H9 (cell line): ENCODE measurements at regions not wholly inside any gene's neighbourhood (a gene's known extent, or its start where the extent isn't known, plus 50 kb on each side); places are given as distances from the start of the nearest gene placed in this dataset.

ENCODE experiments used
- DNase-seq: peaks from one replicate; pipeline ENCODE4 v3.0.0-alpha.2; 2017
- H2AFZ ChIP-seq: one replicate; pipeline ENCODE4 v1.6.1; 2013; ENCODE audit warnings: mild to moderate bottlenecking, low read length, control low read depth, moderate library complexity
- H2AK5ac ChIP-seq: 2 replicates; pipeline ENCODE4 v1.6.1; 2013; ENCODE audit warnings: low read length, control low read depth, mixed read lengths; ENCODE audit not compliant: insufficient read length
- H2BK120ac ChIP-seq: one replicate; pipeline ENCODE4 v1.6.1; 2013; ENCODE audit warnings: low read depth, mild to moderate bottlenecking, low read length, control low read depth, inconsistent platforms; ENCODE audit not compliant: poor library complexity, severe bottlenecking
- H2BK12ac ChIP-seq: 2 replicates; pipeline ENCODE4 v1.6.1; 2013; ENCODE audit warnings: low read length, control low read depth, mixed read lengths, low read depth; ENCODE audit not compliant: insufficient read length
- H2BK15ac ChIP-seq: 2 replicates; pipeline ENCODE4 v1.6.1; 2013; ENCODE audit warnings: low read depth, low read length, control low read depth
- H2BK20ac ChIP-seq: one replicate; pipeline ENCODE4 v1.6.1; 2013; ENCODE audit warnings: low read depth, mild to moderate bottlenecking, low read length, control low read depth, inconsistent platforms; ENCODE audit not compliant: poor library complexity, severe bottlenecking
- H2BK5ac ChIP-seq: 2 replicates; pipeline ENCODE4 v1.6.1; 2013; ENCODE audit warnings: low read length, control low read depth, mixed read lengths; ENCODE audit not compliant: insufficient read length
- H3K14ac ChIP-seq: 2 replicates; pipeline ENCODE4 v1.6.1; 2013; ENCODE audit warnings: low read length, control low read depth; ENCODE audit not compliant: insufficient read depth
- H3K18ac ChIP-seq: 2 replicates; pipeline ENCODE4 v1.6.1; 2013; ENCODE audit warnings: low read depth, mild to moderate bottlenecking, mixed read lengths, low read length, control low read depth; ENCODE audit not compliant: insufficient read length
- H3K23ac ChIP-seq: 2 replicates; pipeline ENCODE4 v1.6.1; 2013; ENCODE audit warnings: low read length, control low read depth, mixed read lengths, low read depth; ENCODE audit not compliant: insufficient read length
- H3K23me2 ChIP-seq: 2 replicates; pipeline ENCODE4 v1.6.1; 2013; ENCODE audit warnings: low read depth, mild to moderate bottlenecking, mixed read lengths, low read length, control low read depth; ENCODE audit not compliant: insufficient read length, poor library complexity, severe bottlenecking
- H3K27ac ChIP-seq: 2 replicates; pipeline ENCODE4 v1.5.1; 2013; ENCODE audit warnings: low read length, control low read depth, mixed read lengths, low read depth; ENCODE audit not compliant: insufficient read length
- H3K27me3 ChIP-seq: 2 replicates; pipeline ENCODE4 v1.6.1; 2013; ENCODE audit warnings: low read length, control low read depth, inconsistent platforms; ENCODE audit not compliant: insufficient read depth
- H3K4ac ChIP-seq: 2 replicates; pipeline ENCODE4 v1.6.1; 2013; ENCODE audit warnings: low read depth, mild to moderate bottlenecking, control low read depth, inconsistent platforms, low read length, moderate library complexity
- H3K4me1 ChIP-seq: 2 replicates; pipeline ENCODE4 v1.6.1; 2013; ENCODE audit warnings: low read length, control low read depth, inconsistent platforms; ENCODE audit not compliant: insufficient read depth
- H3K4me2 ChIP-seq: 2 replicates; pipeline ENCODE4 v1.6.1; 2013; ENCODE audit warnings: low read length, control low read depth, mixed read lengths; ENCODE audit not compliant: insufficient read length, insufficient read depth
- H3K56ac ChIP-seq: 2 replicates; pipeline ENCODE4 v1.6.1; 2013; ENCODE audit warnings: low read depth, mild to moderate bottlenecking, mixed read lengths, low read length, control low read depth; ENCODE audit not compliant: insufficient read length
- H3K79me1 ChIP-seq: 2 replicates; pipeline ENCODE4 v1.6.1; 2013; ENCODE audit warnings: low read depth, mild to moderate bottlenecking, moderate library complexity, low read length, control low read depth, inconsistent platforms; ENCODE audit not compliant: insufficient read depth, poor library complexity, severe bottlenecking
- H3K79me2 ChIP-seq: 2 replicates; pipeline ENCODE4 v1.6.1; 2013; ENCODE audit warnings: low read length, control low read depth, inconsistent platforms; ENCODE audit not compliant: insufficient read depth
- H3K9ac ChIP-seq: 2 replicates; pipeline ENCODE4 v1.6.1; 2013; ENCODE audit warnings: low read length, control low read depth, mixed read lengths; ENCODE audit not compliant: insufficient read length; ENCODE audit errors: extremely low read depth
- H3K9me3 ChIP-seq: one replicate; pipeline ENCODE4 v1.6.1; 2013; ENCODE audit warnings: low read depth, low read length, inconsistent platforms; ENCODE audit not compliant: control insufficient read depth
- H3T11ph ChIP-seq: one replicate; pipeline ENCODE4 v1.6.1; 2013; ENCODE audit warnings: mild to moderate bottlenecking, low read length, control low read depth, inconsistent platforms
- H4K20me1 ChIP-seq: one replicate; pipeline ENCODE4 v1.6.1; 2013; ENCODE audit not compliant: control insufficient read depth, insufficient read length, insufficient read depth
- H4K5ac ChIP-seq: 2 replicates; pipeline ENCODE4 v1.6.1; 2013; ENCODE audit warnings: low read depth, mild to moderate bottlenecking, mixed read lengths, low read length, control low read depth; ENCODE audit not compliant: insufficient read length
- H4K8ac ChIP-seq: replicated peaks from 2 replicates; pipeline ENCODE4 v1.6.1; 2013; ENCODE audit warnings: low read length, control low read depth, mixed read lengths, low read depth; ENCODE audit not compliant: insufficient read length
- H4K91ac ChIP-seq: 2 replicates; pipeline ENCODE4 v1.6.1; 2013; ENCODE audit warnings: low read depth, mild to moderate bottlenecking, moderate library complexity, mixed read lengths, low read length, control low read depth; ENCODE audit not compliant: insufficient read length
- H3K27ac Mint-ChIP-seq, 3 experiments: 2 replicates in 2 of 3; 3 replicates in 1 of 3; pipeline ENCODE4 v1.8.0; 2020 to 2021; ENCODE audit warnings: mixed read lengths in 3 of 3, mild to moderate bottlenecking in 1 of 3, moderate library complexity in 1 of 3
- H3K27me3 Mint-ChIP-seq: 2 replicates; pipeline ENCODE4 v1.8.0; 2021; ENCODE audit warnings: low read depth, mild to moderate bottlenecking, moderate library complexity, mixed read lengths
- H3K36me3 Mint-ChIP-seq, 3 experiments: 2 replicates in 2 of 3; 3 replicates in 1 of 3; pipeline ENCODE4 v1.8.0; 2020 to 2021; ENCODE audit warnings: low read depth in 3 of 3, mixed read lengths in 3 of 3; ENCODE audit not compliant: insufficient read depth in 1 of 3
- H3K4me1 Mint-ChIP-seq, 2 experiments: 2 replicates each; pipeline ENCODE4 v1.8.0; 2020; ENCODE audit warnings: mixed read lengths in 2 of 2
- H3K4me3 Mint-ChIP-seq, 2 experiments: 2 replicates in 1 of 2; 3 replicates in 1 of 2; pipeline ENCODE4 v1.8.0; 2020 to 2021; ENCODE audit warnings: mild to moderate bottlenecking in 2 of 2, mixed read lengths in 2 of 2, moderate library complexity in 1 of 2
- H3K9me3 Mint-ChIP-seq, 2 experiments: 2 replicates in 1 of 2; 3 replicates in 1 of 2; pipeline ENCODE4 v1.8.0; 2020; ENCODE audit warnings: mild to moderate bottlenecking in 2 of 2, mixed read lengths in 2 of 2, moderate library complexity in 1 of 2
- WGBS: extraction: QIAGEN DNeasy Blood & Tissue Kit; methylation state at CpG from one replicate; pipeline ENCODE4 v1.1.7; 2013; ENCODE audit warnings: missing lambda C conversion rate, low lambda C conversion rate, mixed read lengths; ENCODE audit not compliant: insufficient read length; ENCODE audit errors: extremely low coverage; 5-methylcytosine and 5-hydroxymethylcytosine counted together
- TF ChIP-seq, protein P1 (sequence below): fragments of 200-600 bp; sonication (generic); conservative IDR thresholded peaks from 3 replicates; pipeline ENCODE4 v1.8.0; 2021; ENCODE audit warnings: antibody characterized with exemption, mild to moderate bottlenecking

GRCh38 chr5:68405784-68406743 lies 190.5 kb downstream of the PIK3R1 start:
- Histone ChIP-seq H4K20me1 (no peaks in the 10 kb centered on the region), H4K5ac (no peak overlapping the region), H4K91ac (no peak overlapping the region), H2BK5ac (no peak overlapping the region), H3K18ac (no peak overlapping the region), H3K14ac (no peak overlapping the region), H3K79me2 (no peaks in the 10 kb centered on the region), H3K4ac (no peak overlapping the region), H3K56ac (no peak overlapping the region), H3K27me3 (no peaks in the 10 kb centered on the region), H2BK15ac (no peak overlapping the region), H2BK12ac (no peak overlapping the region), H4K8ac (no peak overlapping the region), H3K79me1 (no peaks in the 10 kb centered on the region), H3K9me3 (no peaks in the 10 kb centered on the region), H3K4me2 (no peak overlapping the region), H3T11ph (no peak overlapping the region), H2BK20ac (no peak overlapping the region), H3K23ac (no peak overlapping the region), H3K27ac (no peak overlapping the region), H2AFZ (no peak overlapping the region), H2BK120ac (no peak overlapping the region), H3K23me2 (no peaks in the 10 kb centered on the region), H3K9ac (no peak overlapping the region), H2AK5ac (no peak overlapping the region), H3K4me1 (peaks cover 3% of the 10 kb centered on the region; the same call in 1 of the 2 replicates)
- TF ChIP-seq, protein P1, sequence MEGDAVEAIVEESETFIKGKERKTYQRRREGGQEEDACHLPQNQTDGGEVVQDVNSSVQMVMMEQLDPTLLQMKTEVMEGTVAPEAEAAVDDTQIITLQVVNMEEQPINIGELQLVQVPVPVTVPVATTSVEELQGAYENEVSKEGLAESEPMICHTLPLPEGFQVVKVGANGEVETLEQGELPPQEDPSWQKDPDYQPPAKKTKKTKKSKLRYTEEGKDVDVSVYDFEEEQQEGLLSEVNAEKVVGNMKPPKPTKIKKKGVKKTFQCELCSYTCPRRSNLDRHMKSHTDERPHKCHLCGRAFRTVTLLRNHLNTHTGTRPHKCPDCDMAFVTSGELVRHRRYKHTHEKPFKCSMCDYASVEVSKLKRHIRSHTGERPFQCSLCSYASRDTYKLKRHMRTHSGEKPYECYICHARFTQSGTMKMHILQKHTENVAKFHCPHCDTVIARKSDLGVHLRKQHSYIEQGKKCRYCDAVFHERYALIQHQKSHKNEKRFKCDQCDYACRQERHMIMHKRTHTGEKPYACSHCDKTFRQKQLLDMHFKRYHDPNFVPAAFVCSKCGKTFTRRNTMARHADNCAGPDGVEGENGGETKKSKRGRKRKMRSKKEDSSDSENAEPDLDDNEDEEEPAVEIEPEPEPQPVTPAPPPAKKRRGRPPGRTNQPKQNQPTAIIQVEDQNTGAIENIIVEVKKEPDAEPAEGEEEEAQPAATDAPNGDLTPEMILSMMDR: no peak
- no CpG with 5 or more reads among the region's 4 CpGs for whole genome bisulfite sequencing
- peaks cover 0 to 7% (median 0%) of the 10 kb centered on the region in 3 experiments; a peak in 3 of 7 replicates for H3K36me3 Mint-ChIP-seq
- H3K4me3 Mint-ChIP-seq: no peak overlapping the region
- peaks cover 25 to 29% of the 10 kb centered on the region in 2 experiments for H3K4me1 Mint-ChIP-seq
- DNase-seq: no peak
- no peaks in the 10 kb centered on the region for H3K27me3 Mint-ChIP-seq
- H3K9me3 Mint-ChIP-seq: peaks cover 0 to 7% of the 10 kb centered on the region in 2 experiments; a peak in 4 of 5 replicates
- H3K27ac Mint-ChIP-seq: peak overlapping the region in 2 of 3 experiments; percentile 62 to 66; a peak in 3 of 7 replicates
